ENCODE measurements at regions not wholly inside any gene's neighbourhood (a gene's known extent, or its start where the extent isn't known, plus 50 kb on each side); places are given as distances from the start of the nearest gene placed in this dataset.

DNA sequence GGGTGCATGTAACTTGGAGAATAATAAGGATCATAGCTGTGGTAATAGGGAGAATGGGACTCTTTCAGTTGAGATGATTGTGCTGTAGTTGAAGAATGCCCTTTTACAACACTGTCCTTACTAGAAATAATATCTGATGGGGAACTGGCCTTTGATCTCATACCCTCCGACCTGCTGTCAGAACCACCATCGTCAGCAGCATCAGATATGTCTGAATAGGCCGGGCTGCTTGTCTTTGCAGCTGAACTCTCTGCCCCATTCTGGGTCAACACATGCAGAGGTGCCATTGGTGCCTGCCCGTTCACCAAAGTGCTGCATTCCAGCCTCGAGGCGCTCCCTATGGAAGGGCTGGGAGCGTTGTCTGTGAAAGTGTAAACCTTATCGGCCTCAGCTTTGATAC, 99.1 kb downstream of the ZNF608 start:
- no peak for DNase-seq (ENCODE audit: low read depth in 3 of 3, low spot score in 1 of 3)

DNA sequence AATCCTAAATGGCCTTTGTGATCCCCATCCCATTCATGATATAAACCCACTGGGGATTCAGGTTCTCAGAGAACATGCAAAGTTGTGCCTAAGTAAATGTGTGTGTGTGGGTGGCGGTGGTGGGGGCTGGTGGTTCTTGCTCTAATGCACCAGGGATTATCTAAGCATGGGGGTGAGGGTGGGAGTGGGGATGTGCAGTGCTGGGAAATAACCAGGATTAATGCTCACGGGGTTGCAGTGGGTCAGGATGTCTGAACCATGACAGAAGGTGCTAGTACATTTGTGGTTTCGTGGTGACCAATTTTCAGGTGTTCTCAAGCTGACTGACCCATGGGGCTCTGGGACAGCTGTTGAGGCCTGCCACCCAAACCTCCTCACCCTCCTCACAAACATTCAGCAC, 101.0 kb downstream of the ZNF608 start:
- no peak for DNase-seq (ENCODE audit: low read depth in 3 of 3, low spot score in 1 of 3)

DNA sequence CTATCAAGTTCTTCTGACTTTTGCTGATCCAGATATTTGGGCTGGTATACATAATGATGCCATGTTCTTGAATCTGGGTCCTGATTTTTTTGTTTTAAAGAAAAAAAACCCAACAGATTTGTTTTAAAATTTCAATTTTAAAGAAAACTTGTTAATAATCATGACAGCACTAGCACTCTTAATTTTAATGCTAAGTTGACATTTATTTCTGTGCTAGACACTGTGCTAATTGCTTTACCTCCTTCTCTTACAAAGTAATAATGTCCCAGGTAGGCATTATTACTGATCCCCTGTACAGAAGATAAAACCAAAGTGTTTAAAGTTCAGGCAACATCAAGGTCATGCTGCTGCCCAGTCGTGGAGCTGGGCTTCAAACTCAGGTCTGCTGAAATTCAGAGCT, 101.9 kb downstream of the ZNF608 start:
- DNase-seq (ENCODE audit: low read depth in 3 of 3, low spot score in 1 of 3), result no peak

DNA sequence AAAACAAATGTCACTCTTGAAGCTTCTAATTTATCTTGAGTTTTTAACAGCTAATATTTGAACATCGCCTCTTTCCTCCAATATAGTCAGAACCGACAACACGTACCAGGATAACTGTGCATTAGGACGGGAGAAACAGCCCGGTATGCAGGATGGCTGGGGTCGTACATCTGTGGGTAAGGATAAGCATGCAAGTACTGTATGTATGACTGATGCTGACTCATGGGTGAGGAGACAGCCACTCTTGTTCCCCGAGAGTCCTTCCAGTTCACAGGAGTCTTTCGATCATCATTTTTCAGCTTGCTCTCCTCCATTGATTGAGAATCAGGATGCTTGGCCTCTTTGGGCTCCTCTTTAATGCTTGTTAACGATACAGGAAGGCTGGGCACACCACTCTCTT, 102.3 kb downstream of the ZNF608 start:
- no peak for DNase-seq (ENCODE audit: low read depth in 3 of 3, low spot score in 1 of 3)

DNA sequence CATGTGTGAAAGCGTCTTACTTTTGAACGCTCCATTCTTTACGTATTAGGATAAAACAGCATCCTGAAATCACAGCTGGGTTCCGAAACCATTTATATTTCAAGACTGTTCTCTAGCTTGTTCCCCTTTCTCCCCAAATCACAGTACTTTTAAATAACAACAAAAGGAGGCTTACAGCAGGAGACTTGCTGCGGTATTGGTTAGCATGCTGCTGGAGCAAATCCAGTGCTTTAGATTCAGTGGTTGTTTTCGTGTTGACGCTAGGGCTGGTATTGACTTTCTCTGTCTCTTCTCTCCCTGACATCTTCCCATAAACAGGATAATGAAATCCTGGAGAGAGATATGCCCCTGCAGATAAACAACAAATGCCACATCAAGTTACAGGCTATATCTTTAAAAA, 103.1 kb downstream of the ZNF608 start:
- DNase-seq (ENCODE audit: low read depth in 3 of 3, low spot score in 1 of 3), result no peak

DNA sequence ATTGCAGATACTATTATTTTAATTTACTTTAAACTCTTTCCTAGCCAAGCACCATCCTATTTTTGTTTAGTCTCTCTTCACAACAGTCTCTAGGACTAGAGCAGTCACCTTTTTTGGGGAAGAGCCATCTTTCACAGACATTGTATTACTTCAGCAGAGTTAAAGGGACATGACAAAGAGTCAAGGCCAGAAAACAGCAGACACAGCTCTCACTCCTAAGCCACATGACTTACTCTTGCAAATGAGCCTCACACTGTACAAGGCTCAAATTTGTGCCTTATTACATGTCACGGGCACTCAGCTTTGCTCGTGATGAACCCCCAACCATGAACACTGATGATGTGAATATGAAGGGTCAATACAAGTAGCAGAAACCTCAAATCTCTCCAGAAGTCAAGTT, 104.3 kb downstream of the ZNF608 start:
- DNase-seq (ENCODE audit: low read depth in 3 of 3, low spot score in 1 of 3), result no peak

DNA sequence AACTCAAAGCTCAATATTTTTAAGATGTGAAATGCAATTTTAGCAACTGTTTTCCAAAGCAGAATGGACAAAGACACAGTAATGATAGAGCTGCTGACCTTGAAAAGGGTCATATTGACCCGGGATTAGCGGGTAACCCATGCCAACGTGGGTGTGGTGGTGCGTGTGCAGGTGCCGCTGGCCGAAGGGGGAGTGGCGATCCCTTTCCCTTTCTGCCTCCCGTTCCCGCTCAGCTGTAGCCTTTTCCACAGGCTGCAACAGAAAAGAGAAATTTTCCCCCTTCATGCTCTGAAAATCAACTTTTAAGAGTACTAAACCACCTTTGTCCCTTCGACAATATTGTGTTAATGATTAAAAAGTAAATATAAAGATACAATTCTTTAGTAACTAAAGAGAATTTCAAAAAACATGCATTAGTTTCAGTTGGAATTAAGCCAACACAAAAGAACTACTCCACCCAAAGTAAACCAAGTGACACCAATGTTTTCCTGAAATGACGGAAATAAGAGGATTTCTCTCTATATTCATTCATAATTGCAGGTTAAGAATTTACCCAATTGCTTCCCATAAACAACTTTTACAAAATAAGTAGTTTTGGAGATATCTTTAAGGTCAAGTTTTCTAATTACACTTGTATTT, 105.2 kb downstream of the ZNF608 start:
- no peak for DNase-seq (ENCODE audit: low read depth in 3 of 3, low spot score in 1 of 3)

DNA sequence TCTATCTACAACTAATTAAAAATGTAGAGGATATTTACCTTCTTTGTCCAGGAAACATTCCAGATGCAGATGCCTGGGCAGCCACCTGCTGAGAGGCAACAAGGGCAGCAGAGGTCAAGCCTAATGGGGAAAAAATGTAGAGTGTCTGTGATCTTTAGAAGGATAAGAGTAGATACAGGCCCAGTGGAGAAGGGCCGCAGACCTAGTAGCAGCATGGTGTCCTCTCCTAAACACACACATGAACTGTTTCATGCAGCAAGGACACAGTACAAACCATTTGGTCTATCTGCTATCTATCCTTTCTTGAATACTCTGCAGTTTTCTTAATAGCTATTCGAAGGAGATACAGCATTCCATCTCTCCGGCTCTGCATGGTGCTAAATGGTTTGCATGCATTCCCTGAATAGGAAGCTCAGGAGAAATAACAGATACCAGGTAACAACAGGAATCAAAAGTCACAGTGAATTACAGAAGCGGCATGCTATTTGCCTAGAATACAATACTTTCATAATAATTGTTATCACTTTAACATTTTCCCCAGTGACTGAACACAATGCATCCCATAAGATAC, 107.3 kb downstream of the ZNF608 start:
- DNase-seq (ENCODE audit: low read depth in 3 of 3, low spot score in 1 of 3), result no peak

DNA sequence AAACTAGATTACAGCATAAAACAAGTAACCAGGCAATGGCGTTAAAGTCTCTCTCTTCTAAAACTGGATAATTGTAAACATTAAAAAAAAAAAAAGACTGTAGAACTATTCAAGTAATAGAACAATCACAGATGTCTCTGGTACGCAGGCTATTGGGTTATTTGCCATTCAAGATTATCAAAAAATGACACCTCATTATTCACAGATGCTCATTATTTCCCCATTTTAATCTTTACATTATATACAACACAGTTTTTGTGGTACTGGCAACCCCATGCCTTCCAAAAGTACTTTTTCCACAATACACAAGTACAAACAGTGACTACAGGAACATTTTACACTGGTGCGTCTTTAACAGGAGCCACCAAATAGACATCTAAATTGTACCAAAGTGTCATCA, 109.4 kb downstream of the ZNF608 start:
- DNase-seq (ENCODE audit: low read depth in 3 of 3, low spot score in 1 of 3), result no peak

DNA sequence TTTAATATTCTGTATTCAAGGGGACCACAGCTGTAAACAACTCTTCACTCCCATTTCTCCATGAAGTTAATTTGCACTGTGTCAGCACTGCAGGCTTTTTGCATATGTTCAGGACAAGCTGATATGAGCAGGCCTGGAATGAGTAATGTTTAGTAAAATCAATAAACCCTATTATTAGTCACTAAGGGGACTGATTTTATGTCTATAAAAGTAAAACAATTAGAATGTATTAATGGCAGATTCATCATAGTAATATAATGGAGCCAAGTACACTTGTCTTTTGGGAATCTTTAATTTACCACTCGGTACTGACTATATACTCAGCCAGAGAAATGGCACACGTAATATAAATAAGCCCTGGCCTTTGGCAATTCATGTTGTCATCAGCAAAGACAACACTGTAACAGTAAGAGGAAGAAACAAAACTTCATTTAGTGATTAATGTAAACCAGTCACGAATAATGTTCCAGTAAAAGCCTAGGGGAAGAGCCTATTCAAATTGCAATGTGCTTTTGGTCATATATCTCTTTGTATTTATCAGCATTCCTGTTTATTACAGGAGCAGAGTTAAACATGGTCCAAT, 111.6 kb downstream of the ZNF608 start:
- DNase-seq (ENCODE audit: low read depth in 3 of 3, low spot score in 1 of 3), result no peak

DNA sequence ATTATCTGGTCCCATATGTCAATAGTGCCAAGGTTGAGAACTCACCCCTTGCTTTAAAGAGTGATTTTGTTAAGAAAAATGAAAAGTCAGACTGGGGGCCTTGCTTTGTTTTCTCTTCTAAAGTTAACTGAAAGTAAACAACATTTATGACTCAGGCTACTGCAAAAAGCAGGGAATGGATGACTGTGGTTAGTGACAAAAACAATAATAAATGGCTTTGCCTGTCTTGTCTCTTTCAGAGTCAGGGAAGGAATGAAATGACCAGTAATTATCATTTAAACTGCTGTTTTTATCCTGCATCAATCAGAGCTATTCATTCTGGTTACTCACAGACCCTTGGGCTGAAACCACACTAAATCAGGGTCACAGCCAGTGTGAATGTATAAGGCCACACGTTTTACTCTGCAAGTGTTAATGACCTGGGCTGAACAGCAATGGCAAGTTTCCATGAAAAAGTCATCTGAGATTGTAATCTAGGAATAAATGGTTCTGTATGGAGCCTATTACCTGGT, 112.2 kb downstream of the ZNF608 start:
- DNase-seq (ENCODE audit: low read depth in 3 of 3, low spot score in 1 of 3), result no peak

DNA sequence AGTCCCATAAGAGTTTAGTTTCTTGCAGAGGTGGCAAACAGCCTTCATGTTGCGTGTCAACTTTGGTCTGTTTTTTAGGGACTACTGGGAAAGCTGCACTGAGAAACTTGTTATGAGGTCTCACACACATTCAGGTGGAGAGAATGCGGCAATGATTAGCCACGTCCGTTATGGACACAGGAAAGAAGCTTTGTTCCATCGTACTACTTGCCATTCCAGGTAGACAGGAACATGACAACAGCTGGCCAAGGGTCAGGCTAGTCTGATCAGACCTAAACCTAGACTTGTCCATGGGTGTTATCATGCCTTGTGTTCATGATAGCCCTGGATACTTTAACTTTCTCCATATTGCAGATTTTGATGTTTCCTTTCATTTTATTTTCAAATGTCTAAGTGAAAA, 113.2 kb downstream of the ZNF608 start:
- DNase-seq (ENCODE audit: low read depth in 3 of 3, low spot score in 1 of 3), result no peak

DNA sequence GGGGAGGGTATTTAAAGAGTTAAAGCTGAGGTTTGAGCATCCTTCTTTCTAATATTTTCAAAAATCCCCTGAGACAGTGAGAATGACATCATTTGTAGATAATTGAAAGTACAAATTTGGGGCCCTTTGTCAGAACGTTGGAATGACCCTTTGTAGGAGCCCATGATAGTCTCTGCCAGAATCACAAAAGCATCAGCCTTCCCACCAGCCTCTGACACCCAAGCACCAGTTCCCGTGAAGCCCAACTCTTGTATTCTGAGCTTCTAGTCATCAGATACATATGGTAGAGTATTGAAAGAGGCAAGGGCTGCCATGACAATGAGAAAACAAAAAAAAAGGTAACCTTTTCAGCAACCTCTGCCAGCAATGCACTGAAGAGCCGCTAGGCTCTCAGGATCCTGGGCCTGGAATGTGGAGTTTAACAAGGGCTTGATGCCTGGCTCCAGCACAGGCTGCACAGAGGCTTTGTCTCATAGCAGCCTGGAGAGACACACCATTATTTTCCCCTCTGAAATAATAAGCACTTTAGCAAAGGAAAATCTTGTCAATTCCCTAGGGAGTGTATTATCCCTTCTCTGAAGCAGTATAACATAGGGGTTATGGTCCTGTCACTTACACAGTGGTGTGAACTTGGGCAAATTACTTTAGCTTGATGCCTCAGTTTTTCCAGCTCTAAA, 114.4 kb downstream of the ZNF608 start:
- no peak for DNase-seq (ENCODE audit: low read depth in 3 of 3, low spot score in 1 of 3)

DNA sequence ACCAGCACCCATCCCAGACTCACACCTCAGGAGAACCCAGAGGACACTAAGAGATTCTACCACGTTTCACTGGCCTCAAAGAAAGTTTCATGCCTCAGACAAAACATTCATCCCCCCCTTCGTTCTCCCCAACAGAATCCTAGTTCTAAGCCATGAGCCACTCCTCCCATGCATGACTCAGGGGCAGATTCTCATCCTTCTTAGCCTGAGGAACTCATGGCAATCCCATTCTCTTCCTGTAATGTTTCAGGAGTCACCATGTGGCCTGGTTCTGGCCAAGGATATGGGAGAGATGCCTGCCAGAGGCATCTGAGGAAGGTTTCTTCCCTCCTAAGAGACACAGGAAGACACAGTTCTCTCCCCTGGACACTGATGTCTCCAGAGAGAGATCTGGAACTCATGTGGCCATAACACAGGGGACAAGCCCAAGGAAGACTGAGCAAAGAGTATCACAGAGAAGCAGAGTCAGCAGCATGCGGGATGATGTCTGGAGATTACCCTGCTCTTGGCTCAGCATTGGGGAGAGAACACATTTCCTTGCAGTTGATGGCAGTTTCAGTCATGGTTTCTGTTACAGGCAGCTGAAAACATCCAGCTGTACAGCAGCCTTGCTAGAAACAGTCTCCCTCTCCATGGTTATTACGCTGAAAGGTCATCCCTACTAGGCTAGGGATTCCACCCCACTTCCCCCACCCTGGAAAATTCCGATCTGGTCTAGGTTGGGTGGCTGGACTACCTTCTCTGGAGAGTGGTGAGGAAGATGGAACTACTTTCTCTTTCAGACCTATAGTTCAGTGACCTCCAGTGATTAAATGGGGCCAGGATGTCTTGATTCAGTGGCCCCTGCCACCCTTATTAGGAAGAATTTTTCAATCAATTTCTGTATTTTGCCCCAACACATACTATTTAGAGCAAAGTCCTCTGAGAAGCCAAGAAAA, 115.4 kb downstream of the ZNF608 start:
- no peak for DNase-seq (ENCODE audit: low read depth in 3 of 3, low spot score in 1 of 3)

DNA sequence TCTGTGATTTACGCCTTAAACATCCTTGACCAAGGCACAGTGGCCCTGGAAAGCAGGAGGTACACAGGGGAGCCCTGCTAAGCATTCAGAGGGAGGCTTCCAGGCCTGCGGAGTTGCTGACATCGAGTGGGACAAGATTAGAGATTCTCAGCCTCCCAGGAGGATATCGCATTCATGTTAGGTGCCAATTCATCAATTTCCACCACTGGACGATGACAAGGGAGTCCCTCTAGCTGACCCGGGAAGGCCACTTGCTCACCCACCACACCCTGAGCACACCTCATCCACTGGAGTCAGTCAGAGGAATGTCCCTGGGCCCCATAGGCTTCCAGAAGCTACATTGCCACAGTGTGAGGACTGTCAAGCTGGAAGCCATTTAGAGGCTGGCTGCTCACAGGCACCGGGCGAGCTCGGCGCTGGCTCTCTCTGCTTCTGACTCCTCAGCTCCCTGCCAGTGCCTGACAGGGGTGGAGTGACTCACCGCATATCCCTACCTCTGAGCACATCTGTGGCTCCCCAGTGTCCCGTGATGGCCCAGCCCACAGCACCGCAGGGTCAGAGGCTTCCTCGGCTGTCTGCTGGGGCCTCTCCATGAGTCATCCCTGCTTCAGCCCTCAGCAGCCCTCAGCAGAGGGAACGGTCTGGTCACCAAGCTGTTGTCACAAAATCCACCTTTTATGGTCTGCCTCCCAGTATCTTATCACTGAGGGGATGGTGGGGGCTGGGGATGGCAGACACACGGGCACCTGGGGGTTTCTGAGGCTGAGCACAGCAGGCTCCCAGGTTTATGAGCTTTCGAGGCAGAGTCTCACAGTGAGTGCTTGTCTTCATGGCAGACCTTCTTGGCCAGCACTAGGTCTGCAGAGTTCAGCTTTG, 117.5 kb downstream of the ZNF608 start:
- no peak for DNase-seq (ENCODE audit: low read depth in 3 of 3, low spot score in 1 of 3)

DNA sequence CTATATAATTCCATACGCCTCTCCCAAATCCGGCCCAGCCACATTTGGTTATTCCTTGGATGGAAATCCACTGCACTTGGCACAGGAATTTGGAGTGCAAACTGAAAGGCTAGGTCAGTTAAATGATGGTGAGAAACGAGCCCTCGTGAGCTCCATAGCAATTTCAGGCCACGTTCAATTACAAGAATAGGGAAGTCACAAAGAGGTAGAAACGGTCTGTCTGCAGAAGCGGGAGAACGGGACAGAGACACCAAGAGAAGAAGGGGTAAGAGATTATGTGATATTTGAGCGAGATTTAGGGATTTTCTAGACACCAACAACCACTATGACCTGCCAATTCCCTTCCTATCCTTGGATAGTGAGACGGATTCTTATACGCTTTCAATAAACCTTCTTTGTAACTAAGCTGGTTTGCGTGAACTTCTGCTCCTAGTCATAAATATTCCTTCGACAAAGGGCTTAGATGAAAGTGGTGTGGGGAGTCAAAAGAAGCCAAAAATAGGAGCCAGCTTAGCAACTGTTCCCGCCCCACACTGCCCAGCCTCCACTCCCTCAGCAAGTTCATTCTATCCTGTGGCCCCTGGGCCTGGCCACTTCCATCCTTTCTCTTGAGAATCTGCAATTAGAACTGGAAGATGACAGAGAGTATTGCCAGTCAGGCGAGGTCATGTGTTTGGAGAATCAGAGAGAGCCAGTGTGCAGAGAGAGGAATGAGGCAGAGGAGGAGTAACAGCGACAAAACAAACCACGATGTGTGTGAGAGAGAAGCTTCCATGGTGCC, 118.4 kb downstream of the ZNF608 start:
- DNase-seq (ENCODE audit: low read depth in 3 of 3, low spot score in 1 of 3), result no peak

DNA sequence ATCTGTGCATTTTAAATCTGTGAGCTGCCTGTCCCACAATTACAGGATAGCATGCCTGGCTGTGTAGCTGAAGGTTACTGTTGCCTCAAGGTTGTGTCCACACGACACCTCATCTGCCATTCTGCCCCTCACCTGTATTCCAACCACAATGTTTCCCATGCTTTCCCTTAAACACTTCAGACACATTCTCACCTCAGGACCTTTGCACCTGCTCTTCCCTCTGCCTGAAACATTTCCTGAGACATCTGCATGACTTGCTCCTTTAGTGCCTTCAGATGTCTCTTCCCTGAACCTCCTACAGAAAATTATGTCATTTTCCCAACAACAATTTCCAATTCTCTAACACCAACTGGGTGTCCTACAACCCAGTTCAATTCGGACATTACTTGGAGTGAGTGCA, 120.4 kb downstream of the ZNF608 start:
- DNase-seq (ENCODE audit: low read depth in 3 of 3, low spot score in 1 of 3), result no peak

DNA sequence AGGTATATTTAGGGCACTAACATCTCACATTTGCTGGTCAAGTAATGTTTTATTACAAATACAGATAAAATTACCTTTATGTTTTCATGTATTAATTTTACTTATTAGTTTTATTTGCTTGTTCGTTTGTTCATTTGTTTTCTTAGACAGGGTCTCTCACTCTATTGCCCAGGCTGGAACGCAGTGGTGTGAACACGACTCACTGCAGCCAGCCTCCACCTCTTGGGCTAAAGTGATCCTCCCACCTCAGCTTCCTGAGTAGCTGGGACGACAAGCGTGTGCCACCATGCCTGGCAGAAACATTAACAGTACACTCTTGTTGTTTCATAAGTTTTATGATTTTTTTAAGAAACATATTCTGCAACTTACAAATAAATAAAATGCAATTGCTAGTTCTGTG, 123.2 kb downstream of the ZNF608 start:
- DNase-seq (ENCODE audit: low read depth in 3 of 3, low spot score in 1 of 3), result no peak

DNA sequence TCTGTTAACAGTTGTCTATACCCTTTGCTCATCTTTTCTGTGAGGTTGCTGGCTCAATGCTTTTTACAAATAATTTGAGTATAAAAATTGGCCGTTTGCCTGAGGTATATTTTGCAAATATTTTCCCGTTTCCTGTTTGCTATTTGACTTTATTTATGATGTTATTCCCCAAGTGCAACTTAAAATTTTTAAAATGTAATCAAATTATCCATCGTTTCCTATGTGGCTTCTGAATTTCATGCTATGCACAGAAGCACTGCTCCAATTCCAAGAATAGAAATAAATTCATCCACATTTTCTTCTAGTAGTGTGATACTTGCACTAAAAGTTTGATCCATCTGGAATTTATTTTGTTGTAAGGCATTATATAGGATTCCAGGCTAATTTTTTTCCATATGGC, 123.6 kb downstream of the ZNF608 start:
- no peak for DNase-seq (ENCODE audit: low read depth in 3 of 3, low spot score in 1 of 3)

Data from stimulated activated CD4-positive, alpha-beta T cell treated with anti-CD3 and anti-CD28 coated beads, TNF-alpha, amount 100 ng/mL, for 1 hour (primary cell).